Cerebellar nuclear complex (tissue), 1 donor: ENCODE measurements at regions not wholly inside any gene's neighbourhood (a gene's known extent, or its start where the extent isn't known, plus 50 kb on each side); places are given as distances from the start of the nearest gene placed in this dataset.
"Not testable (repeated sequence)": the region's sequence is repeated elsewhere in the genome, so short reads cannot be mapped to it uniquely, and the experiment has no call there.

Experiments used
- DNase-seq, 2 experiments: peaks; one replicate each; lab custom pipeline; 2025; lab: John Stamatoyannopoulos, UW

DNA sequence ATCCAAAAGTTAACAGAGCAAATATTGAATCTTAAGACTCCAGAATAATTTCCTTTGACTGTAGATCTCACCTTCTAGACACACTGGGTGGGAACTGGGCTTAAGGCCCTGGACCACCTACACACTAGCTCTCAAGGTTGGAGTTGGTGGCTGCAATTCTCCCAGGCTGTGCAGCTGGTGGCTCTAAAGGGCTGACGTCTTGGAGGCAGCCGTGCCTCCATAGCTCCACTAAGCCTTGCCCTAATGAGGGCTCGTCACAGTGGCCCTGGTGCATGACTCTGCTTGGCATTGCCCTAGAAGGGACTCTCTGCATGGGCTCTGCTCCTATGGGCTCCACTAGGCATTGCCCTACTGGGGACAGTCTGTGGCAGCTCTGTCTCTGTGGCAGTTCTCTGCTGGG is 1005.2 kb downstream of the CCSER2 start:
- DNase-seq: no peak

DNA sequence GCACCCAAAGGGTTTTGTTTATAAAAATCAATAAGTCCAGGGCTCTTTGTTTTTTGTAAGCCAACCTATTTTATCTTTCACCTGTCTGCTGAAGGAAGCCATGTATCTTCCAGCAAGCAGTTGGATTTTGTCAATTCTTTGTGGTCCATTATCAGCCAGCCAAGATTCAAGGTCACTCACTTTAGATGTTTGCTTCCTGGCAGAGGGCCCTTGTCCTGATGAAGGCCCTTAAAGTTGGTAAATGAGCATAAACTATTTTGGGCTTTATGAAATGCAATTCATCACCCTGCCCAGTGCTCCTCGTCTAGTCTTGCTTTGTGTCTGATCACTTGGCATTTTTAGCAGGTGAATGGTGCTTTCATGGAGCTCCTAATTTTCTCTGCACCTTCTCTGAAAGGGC is 1004.2 kb downstream of the GRID1 start:
- no peak for DNase-seq

DNA sequence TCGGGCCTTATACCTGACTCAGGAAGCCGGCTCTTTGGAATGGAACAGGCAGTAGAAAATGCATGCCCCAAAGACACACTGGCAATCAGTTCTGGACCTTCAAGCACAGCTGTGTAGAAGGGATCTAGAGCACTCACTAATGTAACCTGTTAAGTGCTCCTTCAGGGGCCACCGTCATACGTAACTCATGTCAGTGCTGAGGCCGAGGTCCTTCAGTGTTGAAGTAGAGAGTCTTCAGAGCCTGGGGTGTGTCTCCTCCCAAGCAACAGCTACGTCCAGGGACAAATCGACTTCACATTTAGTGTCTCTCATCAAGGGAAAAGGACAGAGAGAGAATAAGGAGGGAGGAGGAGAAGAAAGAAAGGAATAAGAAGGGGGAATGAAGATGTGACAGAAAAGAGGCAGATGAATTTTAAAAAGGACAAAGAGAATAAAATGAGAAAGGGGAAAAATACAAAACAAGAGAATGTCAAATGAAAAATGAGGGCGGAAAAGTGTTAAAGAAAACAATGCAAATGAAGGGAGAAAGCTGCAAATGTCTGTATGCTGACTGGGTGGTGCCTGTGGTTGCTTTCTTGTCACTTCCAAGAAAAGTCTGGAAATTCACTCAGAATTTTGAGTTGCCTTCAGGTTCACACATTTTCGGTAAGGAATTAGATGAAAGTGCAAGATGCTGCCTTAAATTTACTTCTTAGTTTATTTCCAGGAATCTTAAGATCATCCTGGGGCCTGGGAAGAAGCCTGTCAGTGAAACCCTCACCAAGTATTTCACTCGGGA is 989.4 kb downstream of the GRID1 start:
- DNase-seq: no peak

DNA sequence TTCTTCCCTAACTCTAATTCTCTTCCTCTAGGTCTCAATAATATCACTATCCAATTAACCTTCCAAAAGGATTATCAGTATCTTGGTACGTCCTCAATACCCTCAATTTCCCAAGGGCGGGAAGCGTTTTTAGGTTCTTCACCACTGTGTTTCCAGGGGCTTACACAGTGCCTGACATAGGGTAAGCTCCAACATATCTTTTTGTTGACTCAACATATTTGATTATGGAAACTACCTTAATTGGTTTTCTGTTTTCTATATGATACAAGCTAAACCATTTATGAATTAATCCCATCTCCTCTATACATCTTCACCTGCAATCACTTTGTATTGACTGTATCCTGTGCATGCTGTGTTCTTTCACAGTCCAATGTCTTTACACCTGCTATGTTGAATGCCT is 987.3 kb downstream of the GRID1 start:
- DNase-seq: no peak

DNA sequence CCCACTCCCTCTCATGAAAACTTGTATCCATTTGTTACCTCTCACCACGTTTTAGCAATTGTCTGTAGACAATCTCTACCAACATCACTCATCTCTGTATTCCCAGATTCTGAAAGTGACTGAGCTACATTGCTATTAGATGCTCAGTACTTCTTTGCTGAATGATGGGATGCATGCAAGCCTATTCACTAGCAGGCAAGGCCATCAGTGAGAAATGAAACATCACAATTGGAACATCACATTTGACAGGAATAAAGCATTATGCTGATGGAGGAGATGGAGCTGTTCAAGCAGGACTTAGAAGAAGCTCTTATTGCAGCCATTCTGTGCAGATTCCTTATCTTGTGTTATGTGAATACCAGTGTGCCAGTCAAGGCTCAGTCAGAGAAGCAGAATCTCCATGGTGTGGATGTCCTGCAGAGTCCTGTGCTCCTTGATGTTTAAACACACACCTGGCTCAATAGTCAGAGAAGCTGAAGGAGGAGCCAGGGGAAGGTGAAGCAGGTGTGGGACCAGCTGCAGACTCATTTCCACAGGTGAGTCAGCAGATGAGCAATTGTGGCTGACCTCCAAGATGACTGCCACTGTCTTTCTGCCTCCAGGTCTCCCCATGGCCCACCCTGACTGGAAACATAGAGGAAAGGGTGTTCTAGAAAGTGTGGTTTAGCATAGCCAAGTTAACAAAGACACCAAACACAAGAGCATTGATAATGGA is 965.5 kb downstream of the GRID1 start:
- no peak for DNase-seq

DNA sequence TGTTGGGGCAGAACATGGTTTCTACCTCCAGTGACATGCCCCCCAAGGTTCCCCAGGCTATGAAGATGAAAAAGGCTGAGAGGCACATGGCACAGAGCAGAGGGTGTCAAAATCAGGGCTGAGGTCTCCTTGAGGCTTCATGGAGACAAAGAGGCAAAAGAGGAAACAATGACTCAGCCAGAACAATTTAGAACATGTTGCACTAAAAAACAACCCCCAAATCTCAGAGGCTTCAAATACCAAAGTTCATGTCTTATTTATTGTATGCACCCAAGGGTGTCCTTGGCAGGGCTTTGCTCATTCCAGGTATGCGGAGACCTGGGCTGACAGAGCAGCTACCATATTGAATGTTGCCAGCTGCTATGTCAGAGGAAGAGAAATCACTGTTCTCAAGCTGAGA is 964.1 kb downstream of the GRID1 start:
- DNase-seq: no peak

DNA sequence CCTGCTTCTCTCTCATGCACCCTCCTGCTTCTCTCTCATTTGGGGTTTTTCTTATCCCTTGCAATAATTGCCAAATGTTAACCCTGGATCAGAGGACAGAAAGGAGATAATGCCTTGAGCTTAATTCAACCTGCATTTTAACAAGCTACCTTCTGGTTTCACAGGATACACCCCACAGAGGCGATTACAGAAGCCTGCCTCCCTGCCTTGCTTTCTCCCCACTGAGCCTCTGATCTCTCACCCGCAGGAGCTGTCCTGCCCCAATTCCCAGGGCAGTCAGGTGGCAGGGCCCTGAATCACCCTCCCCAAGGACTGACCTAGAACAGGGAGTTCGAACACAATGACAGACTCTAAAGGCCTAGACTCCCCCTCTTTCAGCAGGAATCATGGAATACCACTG is 959.5 kb downstream of the GRID1 start:
- DNase-seq: no peak

DNA sequence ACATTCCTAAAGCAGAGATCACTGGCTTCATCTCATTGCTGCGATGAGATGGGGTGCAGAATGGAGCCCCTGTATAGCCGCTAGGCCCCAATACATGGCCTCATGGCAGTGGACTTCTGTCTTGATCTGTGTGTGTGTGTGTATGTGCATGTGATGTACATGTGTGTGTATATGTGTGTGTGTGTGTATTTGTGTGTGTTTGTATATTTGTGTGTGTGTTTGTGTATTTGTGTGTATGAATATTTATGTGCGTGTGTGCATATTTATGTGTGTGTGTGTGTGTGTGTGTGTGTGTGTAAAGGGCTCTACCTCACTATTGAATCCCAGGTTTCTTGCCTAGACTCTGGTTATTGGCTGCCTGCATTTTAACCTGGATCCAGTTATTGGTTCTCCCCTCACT is 958.2 kb downstream of the GRID1 start:
- no peak for DNase-seq

DNA sequence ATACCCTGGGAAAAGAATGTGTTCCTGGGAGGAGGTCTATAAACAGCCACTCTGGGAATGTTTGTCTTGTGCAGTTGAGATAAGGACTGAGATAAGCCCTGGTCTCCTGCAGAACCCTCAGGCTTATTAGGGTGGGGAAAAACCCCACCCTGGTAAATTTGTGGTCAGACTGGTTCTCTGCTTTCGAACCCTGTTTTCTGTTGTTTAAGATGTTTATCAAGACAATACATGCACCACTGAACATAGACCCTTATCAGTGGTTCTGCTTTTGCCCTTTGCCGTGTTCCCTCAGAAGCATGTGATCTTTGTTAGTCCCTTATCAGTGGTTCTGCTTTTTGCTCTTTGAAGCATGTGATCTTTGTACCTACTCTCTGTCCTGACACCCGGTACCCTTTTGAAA is 956.0 kb downstream of the GRID1 start:
- DNase-seq: not testable (repeated sequence)

DNA sequence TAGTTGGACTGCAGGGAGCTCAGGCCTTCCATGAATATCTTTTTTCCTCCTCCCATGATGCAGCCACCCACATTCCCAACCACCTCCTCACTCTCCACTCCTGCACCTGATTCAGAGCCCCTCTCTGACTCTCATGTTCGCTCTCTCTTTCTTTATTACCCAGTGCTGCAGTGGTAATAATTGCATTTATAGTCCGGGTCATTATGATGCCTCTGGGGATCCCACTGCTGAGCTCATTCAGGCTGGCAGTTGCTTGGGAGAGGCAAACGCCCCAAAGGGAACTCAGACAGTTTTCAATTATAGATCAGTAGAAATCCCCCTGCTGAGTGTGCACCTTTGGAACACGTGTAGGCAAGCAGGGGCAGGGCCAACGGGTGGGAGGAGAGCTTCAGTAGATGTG is 953.0 kb downstream of the GRID1 start:
- no peak for DNase-seq

DNA sequence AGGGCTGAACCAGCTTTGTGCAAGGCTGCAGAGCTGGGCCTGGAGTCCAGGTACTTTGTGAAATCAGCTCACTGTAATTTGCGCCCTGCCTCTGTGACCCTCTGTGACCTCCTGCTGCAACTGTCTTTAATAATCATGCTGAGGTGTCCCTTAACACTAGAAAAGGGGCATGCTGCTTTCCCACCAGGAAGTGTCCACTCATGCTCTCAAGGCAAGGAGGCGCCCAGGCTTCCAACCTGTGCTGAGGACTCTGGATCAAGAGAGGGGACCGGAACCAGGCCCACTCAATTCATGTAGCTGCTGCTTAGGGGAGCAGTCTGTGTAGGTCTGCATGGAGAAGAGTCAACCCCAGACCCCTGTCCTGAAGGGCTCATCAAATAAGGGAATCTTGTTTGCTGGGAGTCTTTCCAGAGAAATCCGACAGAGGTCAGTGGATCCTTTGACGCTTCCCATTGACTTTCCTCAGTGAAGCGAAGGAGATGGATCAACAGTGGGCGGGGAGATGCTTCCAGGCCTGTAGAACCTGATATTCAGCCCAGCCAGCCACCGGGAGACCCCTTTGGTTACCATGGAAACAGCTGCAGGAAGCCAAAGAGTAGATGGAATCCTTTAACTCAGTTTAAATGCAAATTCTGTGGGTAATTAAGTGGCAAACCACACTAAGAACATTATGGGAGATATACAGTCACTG is 945.9 kb downstream of the GRID1 start:
- DNase-seq: no peak

DNA sequence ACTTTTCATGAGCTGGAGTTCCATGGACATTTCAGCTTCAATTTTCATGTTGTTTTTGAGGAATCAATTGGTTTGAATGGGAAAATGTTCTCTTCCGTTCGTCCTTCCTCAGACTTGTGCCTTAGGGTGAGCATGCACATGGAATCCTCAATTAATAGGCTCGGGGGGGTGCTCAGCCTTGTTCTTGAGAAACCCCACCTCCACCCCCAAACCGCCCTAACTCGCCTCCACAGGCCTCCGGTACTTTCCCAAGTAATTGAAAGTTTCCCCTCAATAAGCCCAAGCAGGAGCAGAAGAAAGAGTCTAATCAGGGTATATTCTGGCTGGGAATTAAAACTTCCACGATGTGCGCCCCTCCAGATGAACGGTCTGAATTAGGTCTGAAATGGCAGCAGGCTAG is 945.2 kb downstream of the GRID1 start:
- DNase-seq: no peak

DNA sequence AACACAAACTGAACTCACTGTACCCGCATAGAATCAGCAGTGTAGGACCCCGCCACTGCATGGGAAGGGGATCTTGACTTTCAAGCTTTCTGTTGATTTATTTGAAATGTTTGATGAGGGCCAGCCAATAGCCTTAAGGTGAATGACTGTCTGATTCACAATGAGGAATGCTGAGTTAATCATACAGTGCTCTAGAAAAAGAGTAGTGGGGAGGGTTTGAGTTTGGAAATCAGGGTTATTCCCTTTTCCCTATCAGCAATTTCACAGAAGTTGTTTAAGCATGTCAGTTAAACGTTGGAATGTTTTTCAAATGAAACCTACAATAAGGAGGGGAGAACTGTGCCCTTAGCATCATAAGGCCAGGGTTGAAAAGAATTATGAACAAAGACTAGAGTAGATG is 937.5 kb downstream of the GRID1 start:
- no peak for DNase-seq

DNA sequence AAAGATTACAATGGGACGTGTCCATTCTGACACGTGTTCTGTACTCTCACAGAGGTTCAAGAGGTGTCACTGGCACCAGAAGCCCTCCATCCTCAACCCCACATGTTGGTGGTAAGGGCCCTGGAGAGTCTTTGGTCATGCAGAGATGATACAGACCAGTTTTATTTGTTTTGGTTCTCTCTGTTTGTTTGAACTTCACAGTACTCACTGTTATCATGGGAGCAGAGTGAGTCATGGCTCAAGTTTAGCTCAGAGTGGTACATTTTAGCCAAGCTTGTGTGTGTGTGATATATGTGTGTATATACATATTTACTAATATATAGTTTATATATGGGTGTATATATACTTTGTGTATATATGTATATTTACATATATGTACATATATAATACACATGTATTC is 935.6 kb downstream of the GRID1 start:
- no peak for DNase-seq

DNA sequence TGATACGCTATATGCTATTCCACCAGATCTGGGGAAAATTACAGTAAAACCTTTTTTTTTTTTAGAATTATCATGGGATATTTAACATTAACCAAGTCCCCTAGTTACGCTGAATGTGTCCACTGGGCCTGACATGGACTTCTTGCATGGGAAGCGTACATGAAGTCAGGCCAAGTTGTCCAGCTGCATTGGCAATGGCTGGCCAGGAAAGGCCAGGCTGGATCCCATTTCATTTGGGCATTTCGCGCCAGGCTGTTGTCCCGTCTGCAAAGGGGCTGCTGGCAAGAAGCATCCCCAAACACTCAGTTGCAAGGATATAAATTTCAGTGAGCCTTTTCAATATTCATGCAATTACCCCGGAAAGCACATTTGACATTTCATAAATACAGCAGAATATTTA is 933.3 kb downstream of the GRID1 start:
- no peak for DNase-seq

DNA sequence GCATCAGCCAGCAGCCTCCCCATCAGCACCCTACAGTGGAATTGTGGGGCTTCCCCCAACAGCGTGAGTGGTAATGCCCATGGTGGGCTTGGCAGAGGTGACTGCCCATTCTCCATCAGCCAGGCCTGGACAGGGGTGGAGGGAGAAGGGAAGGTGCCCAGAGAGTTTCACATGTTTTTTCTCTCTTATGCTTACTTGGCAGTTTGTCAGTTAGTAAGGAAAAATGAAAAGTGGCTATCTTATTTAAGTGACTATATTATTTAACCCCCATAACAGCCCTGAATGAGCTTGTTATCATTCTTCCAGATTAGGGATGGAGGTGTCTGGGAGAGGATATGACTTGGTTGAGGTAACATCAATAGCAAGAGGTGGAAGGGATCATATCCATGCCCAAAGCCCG is 921.7 kb downstream of the GRID1 start:
- no peak for DNase-seq

DNA sequence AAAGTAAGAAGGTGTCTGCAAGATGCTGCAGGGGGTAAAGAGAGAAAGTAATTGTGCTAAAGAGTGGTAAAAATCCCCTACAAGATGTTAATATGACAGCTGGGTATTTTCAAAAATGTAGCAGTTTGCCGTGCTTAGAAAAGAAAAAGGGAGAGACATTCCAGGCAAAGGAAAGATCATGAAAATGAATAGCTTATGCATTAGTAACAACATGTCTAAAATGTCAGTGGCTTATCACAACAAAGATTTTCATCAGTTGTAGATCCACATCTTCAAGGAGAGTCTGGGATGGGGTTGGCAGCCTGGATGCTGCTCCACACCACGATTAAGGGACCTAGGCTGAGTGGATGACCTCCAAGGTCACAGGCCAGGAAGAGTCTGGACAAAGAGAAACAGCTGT is 920.9 kb downstream of the GRID1 start:
- DNase-seq: no peak

DNA sequence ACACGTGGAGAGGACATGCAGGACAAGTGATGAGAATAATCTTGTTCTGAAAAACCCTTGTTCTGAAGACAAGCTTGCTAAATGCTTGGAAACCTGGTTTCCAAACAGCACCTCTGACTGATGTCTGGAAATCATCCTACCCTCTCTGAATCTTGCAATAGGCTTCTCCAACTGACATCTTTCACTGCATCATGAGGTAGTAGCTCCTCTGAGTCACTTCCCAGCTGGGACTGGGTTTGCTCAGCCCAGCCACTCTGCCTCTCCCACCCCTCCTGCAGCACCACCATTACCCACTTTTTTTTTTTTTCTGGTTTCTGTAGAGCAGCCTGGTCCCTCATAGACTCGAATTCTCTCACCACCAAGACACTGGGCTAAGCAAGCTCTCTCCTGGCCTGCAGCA is 919.8 kb downstream of the GRID1 start:
- no peak for DNase-seq

DNA sequence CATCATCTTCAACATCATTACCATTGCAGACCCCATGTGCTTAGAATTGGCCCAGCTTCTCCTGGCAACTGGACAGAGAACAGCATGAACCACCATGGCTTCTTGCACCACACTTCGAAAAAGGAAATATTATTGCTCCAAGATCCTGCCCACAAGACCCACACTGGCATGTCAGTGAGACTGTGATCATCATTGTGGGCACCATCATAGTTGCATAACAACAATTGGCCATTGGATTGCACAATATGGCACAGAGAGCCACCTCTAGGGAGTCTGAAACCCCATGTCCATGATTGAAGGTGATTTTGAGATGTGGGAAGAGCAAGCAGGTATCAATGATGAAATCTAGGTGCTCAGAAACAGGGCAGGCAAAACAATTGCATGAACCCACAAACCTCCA is 918.9 kb downstream of the GRID1 start:
- no peak for DNase-seq

DNA sequence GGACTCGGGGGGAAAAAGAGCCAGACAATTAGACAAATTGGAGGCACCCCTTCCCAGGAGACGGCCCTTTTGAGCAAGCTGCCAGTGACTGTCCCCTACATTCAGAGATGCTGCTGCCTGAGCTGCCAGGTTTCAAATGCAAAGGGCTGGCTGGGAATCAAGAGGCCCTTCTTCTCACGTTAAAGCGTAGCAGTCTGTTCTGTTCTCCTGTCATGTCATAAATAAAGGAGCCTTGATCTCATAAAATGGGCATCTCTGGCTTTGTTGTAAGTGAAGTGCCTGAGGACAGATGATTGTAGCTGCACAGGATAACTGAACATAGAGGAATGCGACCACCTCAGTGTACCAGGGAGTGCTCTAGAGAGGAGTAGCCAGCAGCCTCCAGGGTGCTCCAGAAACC is 917.9 kb downstream of the GRID1 start:
- no peak for DNase-seq

DNA sequence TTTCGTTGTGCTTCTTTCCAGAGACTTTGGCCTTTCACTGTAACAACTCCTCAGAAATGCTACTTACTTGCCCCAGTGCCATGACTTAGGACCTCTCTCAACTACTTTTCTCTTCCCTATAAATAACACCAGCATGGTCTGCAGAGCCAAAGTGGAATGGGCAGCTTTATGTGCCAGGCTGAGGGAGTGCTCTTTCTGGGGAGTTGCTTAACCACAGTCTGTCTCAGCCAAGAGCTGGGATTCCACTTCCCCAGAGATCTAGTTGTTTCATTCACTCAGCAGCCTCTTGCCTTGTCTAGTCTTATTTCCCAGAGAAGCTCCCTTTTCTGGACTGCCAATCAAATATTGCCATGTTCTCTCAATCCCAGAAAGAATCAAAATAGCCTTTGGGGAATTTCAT is 912.2 kb downstream of the GRID1 start:
- DNase-seq: no peak

DNA sequence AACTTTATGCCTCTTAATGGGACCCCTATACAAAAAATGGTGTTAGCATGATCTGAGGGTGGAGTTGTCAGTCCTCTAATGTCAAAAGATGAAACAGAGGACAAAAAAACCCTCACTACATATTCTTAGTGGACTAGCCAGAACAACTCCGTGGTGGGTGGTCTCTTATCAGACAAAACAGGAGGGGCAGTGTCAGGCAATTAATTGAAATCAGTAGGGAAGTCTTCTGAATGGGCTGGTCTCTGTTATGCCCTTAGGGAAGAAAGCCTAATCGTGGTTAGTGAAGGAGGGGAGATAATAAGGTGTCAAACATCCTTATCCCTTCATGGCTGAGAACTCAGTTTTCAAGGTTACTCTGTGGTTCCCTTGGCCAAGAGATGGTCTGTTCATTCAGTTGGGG is 909.4 kb downstream of the GRID1 start:
- DNase-seq: no peak

DNA sequence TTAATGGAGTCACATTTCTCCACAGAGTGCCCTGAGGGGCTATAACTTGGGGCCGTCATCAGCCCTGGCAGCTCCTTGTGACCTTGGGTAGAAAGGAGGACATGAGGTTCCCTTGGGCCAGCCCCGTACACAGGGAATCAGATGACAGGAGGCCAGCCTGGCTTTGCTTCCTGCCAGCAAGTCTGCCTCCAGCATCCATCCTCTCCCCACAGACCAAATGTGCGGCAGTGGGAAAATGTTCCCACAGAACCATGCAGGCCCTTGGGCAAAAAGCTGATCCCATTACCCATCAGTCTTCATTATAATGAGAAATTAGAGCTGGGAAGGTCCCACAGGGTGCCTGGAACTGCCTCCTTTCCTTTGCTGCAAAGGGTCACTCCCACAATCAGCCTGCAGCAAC is 908.3 kb downstream of the GRID1 start:
- no peak for DNase-seq
